Colonic mucosa (tissue), 4 donors: ENCODE measurements at regions not wholly inside any gene's neighbourhood (a gene's known extent, or its start where the extent isn't known, plus 50 kb on each side); places are given as distances from the start of the nearest gene placed in this dataset.

ENCODE experiments used
- DNase-seq: peaks from one replicate; pipeline ENCODE4 v3.0.0-alpha.2; 2020
- H3K27ac ChIP-seq: fragments of 200-600 bp; one replicate; pipeline ENCODE4 v1.8.0; 2021
- H3K27me3 ChIP-seq: fragments of 200-600 bp; one replicate; pipeline ENCODE4 v1.8.0; 2021
- H3K36me3 ChIP-seq: fragments of 200-600 bp; one replicate; pipeline ENCODE4 v1.8.0; 2021
- H3K4me1 ChIP-seq: fragments of 200-600 bp; one replicate; pipeline ENCODE4 v1.8.0; 2021; ENCODE audit warnings: mild to moderate bottlenecking
- H3K4me3 ChIP-seq: fragments of 200-600 bp; one replicate; pipeline ENCODE4 v1.8.0; 2021
- H3K9ac ChIP-seq, 2 donors: one replicate each; pipeline ENCODE4 v1.7.0; 2013; ENCODE audit warnings: control low read depth in 2 of 2, low read depth in 2 of 2, low read length in 2 of 2
- H3K9me3 ChIP-seq: fragments of 200-600 bp; one replicate; pipeline ENCODE4 v1.8.0; 2021
- CTCF ChIP-seq: fragments of 200-600 bp; IDR thresholded peaks from one replicate; pipeline ENCODE4 v1.8.0; 2022; ENCODE audit warnings: antibody characterized with exemption, mild to moderate bottlenecking
- intact Hi-C: fragments of 100-400 bp; cut with DNase I; formaldehyde crosslinking; loops from one replicate; pipeline ENCODE4 v1.14.1; 2022
- donor health status: healthy.
- donor health status: DM: no; HTN: no; CAD: no.
- donor health status: DM: no; HTN: no; CAD: no.

GRCh38 chr17:13085578-13085977 is 67.8 kb upstream of the ELAC2 start:
- H3K27me3 ChIP-seq, result no peaks in the 10 kb centered on the region
- no peak for TF ChIP-seq CTCF
- no peak overlapping the region for H3K27ac ChIP-seq
- DNase-seq, result no peak
- H3K4me1 ChIP-seq, result no peaks in the 10 kb centered on the region
- H3K36me3 ChIP-seq, result no peaks in the 10 kb centered on the region
- intact Hi-C loops, result no loop called here
- H3K4me3 ChIP-seq, result no peak overlapping the region
- no peak overlapping the region for H3K9ac ChIP-seq
- no peaks in the 10 kb centered on the region for H3K9me3 ChIP-seq

- Histone ChIP-seq H3K9me3 (no peaks in the 10 kb centered on the region), H3K9ac (no peak overlapping the region), H3K27ac (no peak overlapping the region), H3K4me1 (no peaks in the 10 kb centered on the region), H3K4me3 (no peak overlapping the region), H3K27me3 (no peaks in the 10 kb centered on the region), H3K36me3 (no peaks in the 10 kb centered on the region)
- no peak for DNase-seq
- intact Hi-C loops, result no loop called here
- TF ChIP-seq CTCF, result no peak
Measured at GRCh38 chr17:13084420-13084819, 66.6 kb upstream of the ELAC2 start.

GRCh38 chr17:13078591-13079385 is 61.0 kb upstream of the ELAC2 start:
- Histone ChIP-seq H3K4me3 (no peak overlapping the region), H3K4me1 (no peaks in the 10 kb centered on the region), H3K27me3 (no peaks in the 10 kb centered on the region), H3K9me3 (no peaks in the 10 kb centered on the region), H3K36me3 (no peaks in the 10 kb centered on the region), H3K27ac (no peak overlapping the region), H3K9ac (no peak overlapping the region)
- intact Hi-C loops, result no loop called here
- DNase-seq, result no peak
- no peak for TF ChIP-seq CTCF

- Histone ChIP-seq H3K4me1 (no peaks in the 10 kb centered on the region), H3K9ac (no peak overlapping the region), H3K9me3 (no peaks in the 10 kb centered on the region), H3K36me3 (no peaks in the 10 kb centered on the region), H3K27me3 (no peaks in the 10 kb centered on the region), H3K27ac (no peak overlapping the region), H3K4me3 (no peak overlapping the region)
- TF ChIP-seq CTCF, result no peak
- intact Hi-C loops, result no loop called here
- no peak for DNase-seq
Measured at GRCh38 chr17:13076905-13077304, 59.1 kb upstream of the ELAC2 start.

GRCh38 chr17:13074026-13074425 is 56.2 kb upstream of the ELAC2 start:
- H3K9me3 ChIP-seq, result no peaks in the 10 kb centered on the region
- intact Hi-C loops, result no loop called here
- no peaks in the 10 kb centered on the region for H3K4me1 ChIP-seq
- no peaks in the 10 kb centered on the region for H3K36me3 ChIP-seq
- no peak overlapping the region for H3K4me3 ChIP-seq
- DNase-seq, result no peak
- H3K27ac ChIP-seq, result no peak overlapping the region
- H3K27me3 ChIP-seq, result no peaks in the 10 kb centered on the region
- TF ChIP-seq CTCF, result no peak
- H3K9ac ChIP-seq, result no peak overlapping the region
